IMR-90 (cell line): ENCODE measurements at regions not wholly inside any gene's neighbourhood (a gene's known extent, or its start where the extent isn't known, plus 50 kb on each side); places are given as distances from the start of the nearest gene placed in this dataset.

Source experiments
- ATAC-seq: fragments of 200-7000 bp; cut with Tn5 transposase; 2 replicates; pipeline ENCODE4 v1.9.1; 2020; ENCODE audit warnings: low read depth, mild to moderate bottlenecking, moderate library complexity
- BruUV-seq: library from RNA; stranded (reverse); fragments of 400-500 nt; replicated peaks from 2 replicates; lab custom pipeline; 2021; lab: Mats Ljungman, UMichigan
- CTCF ChIA-PET: fragments of 300-600 bp; formaldehyde crosslinking; extraction: SDS; loops from one replicate; lab custom pipeline; 2021; ENCODE audit warnings: antibody characterized with exemption; lab: Yijun Ruan, JAX
- POLR2A ChIA-PET: fragments of 300-600 bp; sonication (Branson Sonifier 250); formaldehyde crosslinking; loops from one replicate; lab custom pipeline; 2022; ENCODE audit warnings: antibody characterized with exemption; ENCODE audit not compliant: unreplicated experiment; lab: Charles Lee
- DNase-seq: peaks from one replicate; pipeline ENCODE4 v3.0.0; 2013
- H2AFZ ChIP-seq: replicated peaks from 2 replicates; pipeline ENCODE3; 2013; ENCODE audit warnings: low read length, mild to moderate bottlenecking; ENCODE audit not compliant: poor library complexity
- H2AK5ac ChIP-seq: 2 replicates; pipeline ENCODE4 v1.6.1; 2013; ENCODE audit warnings: low read depth, low read length, inconsistent platforms
- H2AK9ac ChIP-seq: replicated peaks from 2 replicates; pipeline ENCODE3; 2013; ENCODE audit warnings: mild to moderate bottlenecking, low read depth, low read length, moderate library complexity; ENCODE audit not compliant: poor library complexity
- H2BK120ac ChIP-seq: 2 replicates; pipeline ENCODE4 v1.6.1; 2013; ENCODE audit warnings: low read depth, low read length, inconsistent platforms
- H2BK15ac ChIP-seq: 3 replicates; pipeline ENCODE4 v1.6.1; 2013; ENCODE audit warnings: low read depth, low read length, inconsistent platforms
- H2BK20ac ChIP-seq: 2 replicates; pipeline ENCODE4 v1.6.1; 2013; ENCODE audit warnings: low read depth, mild to moderate bottlenecking, inconsistent platforms, low read length, moderate library complexity
- H2BK5ac ChIP-seq: 2 replicates; pipeline ENCODE4 v1.6.1; 2013; ENCODE audit warnings: mild to moderate bottlenecking, low read depth, low read length, inconsistent platforms; ENCODE audit not compliant: poor library complexity, severe bottlenecking
- H3K14ac ChIP-seq: replicated peaks from 2 replicates; pipeline ENCODE4 v1.6.1; 2013; ENCODE audit warnings: low read depth, low read length, inconsistent platforms
- H3K18ac ChIP-seq: 2 replicates; pipeline ENCODE4 v1.6.1; 2013; ENCODE audit warnings: low read depth, low read length, control low read depth
- H3K23ac ChIP-seq: 2 replicates; pipeline ENCODE4 v1.6.1; 2013; ENCODE audit warnings: low read depth, low read length, inconsistent platforms
- H3K27ac ChIP-seq: 2 replicates; pipeline ENCODE4 v1.5.1; 2013; ENCODE audit warnings: mild to moderate bottlenecking, control low read depth, low read length; ENCODE audit not compliant: insufficient read depth
- H3K27me3 ChIP-seq: 2 replicates; pipeline ENCODE4 v1.6.1; 2013; ENCODE audit warnings: low read length; ENCODE audit not compliant: control insufficient read depth, insufficient read depth
- H3K36me3 ChIP-seq: 2 replicates; pipeline ENCODE4 v1.6.1; 2013; ENCODE audit warnings: low read length, mixed read lengths; ENCODE audit not compliant: control insufficient read depth, insufficient read depth
- H3K4ac ChIP-seq: 2 replicates; pipeline ENCODE4 v1.6.1; 2013; ENCODE audit warnings: low read depth, low read length, inconsistent platforms
- H3K4me1 ChIP-seq: 2 replicates; pipeline ENCODE4 v1.6.1; 2013; ENCODE audit warnings: low read length, mixed read lengths; ENCODE audit not compliant: control insufficient read depth, insufficient read depth
- H3K4me2 ChIP-seq: 2 replicates; pipeline ENCODE4 v1.6.1; 2013; ENCODE audit warnings: low read depth, mild to moderate bottlenecking, control low read depth, low read length, moderate library complexity
- H3K4me3 ChIP-seq: 2 replicates; pipeline ENCODE4 v1.5.1; 2013; ENCODE audit warnings: low read depth, mild to moderate bottlenecking, control low read depth, low read length, moderate library complexity; ENCODE audit not compliant: insufficient read depth
- H3K56ac ChIP-seq: 2 replicates; pipeline ENCODE4 v1.6.1; 2013; ENCODE audit warnings: low read length, inconsistent platforms; ENCODE audit not compliant: insufficient read depth; ENCODE audit errors: extremely low read depth
- H3K79me1 ChIP-seq, 2 experiments: 2 replicates each; pipeline ENCODE4 v1.6.1; 2013; ENCODE audit warnings: low read length in 2 of 2, inconsistent platforms in 1 of 2, low read depth in 1 of 2
- H3K9ac ChIP-seq: 2 replicates; pipeline ENCODE4 v1.6.1; 2013; ENCODE audit warnings: low read depth, low read length, control low read depth
- H3K9me1 ChIP-seq: 2 replicates; pipeline ENCODE4 v1.6.1; 2013; ENCODE audit warnings: low read length, inconsistent platforms; ENCODE audit not compliant: insufficient read depth
- H3K9me3 ChIP-seq: 2 replicates; pipeline ENCODE4 v1.6.1; 2013; ENCODE audit warnings: low read length; ENCODE audit not compliant: control insufficient read depth, insufficient read depth
- H4K20me1 ChIP-seq: 2 replicates; pipeline ENCODE4 v1.6.1; 2013; ENCODE audit warnings: low read length, inconsistent platforms; ENCODE audit not compliant: insufficient read depth
- H4K5ac ChIP-seq: 2 replicates; pipeline ENCODE4 v1.6.1; 2013; ENCODE audit warnings: mild to moderate bottlenecking, low read depth, low read length, control low read depth
- H4K8ac ChIP-seq, 2 experiments: 2 replicates each; pipeline ENCODE4 v1.6.1; 2013; ENCODE audit warnings: low read depth in 2 of 2, low read length in 2 of 2, control low read depth in 1 of 2, inconsistent platforms in 1 of 2
- H4K91ac ChIP-seq: 2 replicates; pipeline ENCODE4 v1.6.1; 2013; ENCODE audit warnings: low read depth, low read length, inconsistent platforms; ENCODE audit not compliant: insufficient read depth
- BHLHE40 ChIP-seq: fragments of 150-350 bp; IDR thresholded peaks from 2 replicates; pipeline ENCODE4 v1.6.1; 2016; ENCODE audit warnings: mild to moderate bottlenecking, low read depth, low read length
- CEBPB ChIP-seq: IDR thresholded peaks from 2 replicates; pipeline ENCODE4 v1.6.1; 2012; ENCODE audit warnings: low read depth, low read length, improper control_type of control experiment
- CHD1 ChIP-seq: IDR thresholded peaks from 2 replicates; pipeline ENCODE4 v1.6.1; 2012; ENCODE audit warnings: low read depth, low read length, improper control_type of control experiment
- CTCF ChIP-seq: conservative IDR thresholded peaks from 2 replicates; pipeline ENCODE4 v1.5.1; 2012; ENCODE audit warnings: mild to moderate bottlenecking, low read depth, low read length, improper control_type of control experiment
- ELK1 ChIP-seq: fragments of 150-350 bp; IDR thresholded peaks from 2 replicates; pipeline ENCODE4 v1.6.1; 2016; ENCODE audit warnings: low read depth, mild to moderate bottlenecking, low read length, moderate library complexity, borderline replicate concordance
- FOS ChIP-seq: fragments of 150-350 bp; IDR thresholded peaks from 2 replicates; pipeline ENCODE4 v1.6.1; 2016; ENCODE audit warnings: low read depth, low read length
- MAZ ChIP-seq: IDR thresholded peaks from 2 replicates; pipeline ENCODE4 v1.6.1; 2012; ENCODE audit warnings: low read depth, mild to moderate bottlenecking, low read length, improper control_type of control experiment, moderate library complexity, borderline replicate concordance
- MXI1 ChIP-seq: IDR thresholded peaks from 2 replicates; pipeline ENCODE4 v1.6.1; 2012; ENCODE audit warnings: low read depth, mild to moderate bottlenecking, low read length, moderate library complexity, borderline replicate concordance
- POLR2A ChIP-seq: IDR thresholded peaks from 2 replicates; pipeline ENCODE4 v1.6.1; 2012; ENCODE audit warnings: mild to moderate bottlenecking, low read depth, low read length
- RAD21 ChIP-seq: IDR thresholded peaks from 2 replicates; pipeline ENCODE4 v1.6.1; 2012; ENCODE audit warnings: low read length, improper control_type of control experiment
- RFX5 ChIP-seq: IDR thresholded peaks from 2 replicates; pipeline ENCODE4 v1.8.0; 2012; ENCODE audit warnings: low read depth, mild to moderate bottlenecking, low read length, moderate library complexity
- USF2 ChIP-seq: fragments of 150-350 bp; IDR thresholded peaks from 2 replicates; pipeline ENCODE4 v1.6.1; 2017; ENCODE audit warnings: mild to moderate bottlenecking, antibody characterized with exemption, low read length, low read depth
- WGBS, 2 experiments: methylation state at CpG; one replicate each; pipeline versions ENCODE4 v1.1.5 to v1.1.7; 2013; ENCODE audit warnings: missing lambda C conversion rate in 2 of 2; ENCODE audit not compliant: insufficient read length in 1 of 2; ENCODE audit errors: extremely low coverage in 2 of 2; 5-methylcytosine and 5-hydroxymethylcytosine counted together
- dilution Hi-C: fragments of 300-500 bp; cut with HindIII; formaldehyde crosslinking; loops from one replicate; pipeline ENCODE4 v1.14.3; 2018; ENCODE audit warnings: low sequenced_read_pairs; ENCODE audit not compliant: unreplicated experiment
- in situ Hi-C: fragments of 300-500 bp; cut with MboI; formaldehyde crosslinking; loops from 3 replicates; pipeline ENCODE4 v1.14.3; 2019; ENCODE audit warnings: low sequenced_read_pairs, inconsistent platforms, mixed read lengths
- intact Hi-C: fragments of 100-400 bp; cut with micrococcal nuclease; formaldehyde crosslinking; loops from 2 replicates; pipeline ENCODE4 v1.10.0; 2022

- Histone ChIP-seq H3K4me2 (no peak overlapping the region), H2AK5ac (no peak overlapping the region), H3K9ac (no peak overlapping the region), H2BK15ac (no peak overlapping the region), H3K9me3 (no peaks in the 10 kb centered on the region), H3K56ac (no peak overlapping the region), H3K4ac (no peak overlapping the region), H3K23ac (no peak overlapping the region), H4K5ac (no peak overlapping the region), H3K4me1 (no peaks in the 10 kb centered on the region), H2BK5ac (no peak overlapping the region), H3K14ac (no peak overlapping the region), H4K20me1 (no peaks in the 10 kb centered on the region), H3K36me3 (no peaks in the 10 kb centered on the region), H2BK20ac (no peak overlapping the region), H2AFZ (no peak overlapping the region), H2AK9ac (no peak overlapping the region), H3K27ac (no peak overlapping the region), H2BK120ac (no peak overlapping the region), H3K9me1 (no peaks in the 10 kb centered on the region), H3K79me1 (no peaks in the 10 kb centered on the region), H4K91ac (no peak overlapping the region), H4K8ac (no peak overlapping the region), H3K18ac (no peak overlapping the region), H3K4me3 (no peak overlapping the region), H3K27me3 (no peaks in the 10 kb centered on the region)
- intact Hi-C loops: no loop called here
- no TSS peak for BruUV-seq
- WGBS, 2 experiments: no CpG with 5 or more reads among the region's 1 CpG
- no peak for DNase-seq
- dilution Hi-C loops: no loop called here
- ChIA-PET CTCF (no interaction called here), POLR2A (no interaction called here)
- TF ChIP-seq CEBPB (no peak), MXI1 (no peak), CHD1 (no peak), MAZ (no peak), POLR2A (no peak), FOS (no peak), ELK1 (no peak), USF2 (no peak), RFX5 (no peak), BHLHE40 (no peak), CTCF (no peak), RAD21 (no peak)
- in situ Hi-C loops: no loop called here
- ATAC-seq: no peak
Observed at GRCh38 chr4:71978210-71978835, 53.5 kb upstream of the NPFFR2 start.
